Kidney (tissue), 13 donors: ENCODE measurements at regions not wholly inside any gene's neighbourhood (a gene's known extent, or its start where the extent isn't known, plus 50 kb on each side); places are given as distances from the start of the nearest gene placed in this dataset.

Experiments used
- DNase-seq, 5 donors: peaks; one replicate each; pipeline ENCODE4 v3.0.0-alpha.2; 2013 to 2020
- FAIRE-seq: peaks from 2 replicates; lab custom pipeline; 2012; peaks lifted over from hg19 to GRCh38; lab: Jason Lieb, UNC
- H3K27ac ChIP-seq, 2 donors: one replicate each; pipeline ENCODE4 v1.7.0; 2013; ENCODE audit warnings: low read depth in 2 of 2, low read length in 2 of 2, inconsistent platforms in 1 of 2
- H3K27me3 ChIP-seq: one replicate; pipeline ENCODE4 v1.7.1; 2013; ENCODE audit warnings: low read length, inconsistent platforms; ENCODE audit not compliant: control insufficient read depth, insufficient read depth
- H3K36me3 ChIP-seq, 3 donors: one replicate each; pipeline versions ENCODE4 v1.7.0 to v1.7.1; 2013; ENCODE audit warnings: low read length in 3 of 3, control low read depth in 1 of 3, inconsistent platforms in 1 of 3; ENCODE audit not compliant: insufficient read depth in 3 of 3, control insufficient read depth in 2 of 3
- H3K4me1 ChIP-seq, 3 donors: one replicate each; pipeline versions ENCODE4 v1.7.0 to v1.7.1; 2013; ENCODE audit warnings: low read length in 3 of 3, inconsistent platforms in 1 of 3, low read depth in 1 of 3; ENCODE audit not compliant: control insufficient read depth in 2 of 3, insufficient read depth in 2 of 3
- H3K4me3 ChIP-seq, 3 donors: one replicate each; pipeline versions ENCODE4 v1.7.0 to v1.8.1; 2013; ENCODE audit warnings: low read length in 3 of 3, control low read depth in 1 of 3, inconsistent platforms in 1 of 3
- H3K9ac ChIP-seq, 3 donors: one replicate each; pipeline versions ENCODE4 v1.7.0 to v1.7.1; 2013; ENCODE audit warnings: low read length in 3 of 3, control low read depth in 1 of 3, inconsistent platforms in 1 of 3
- H3K9me3 ChIP-seq, 3 donors: one replicate each; pipeline versions ENCODE4 v1.7.0 to v1.7.1; 2013; ENCODE audit warnings: low read length in 3 of 3, control low read depth in 1 of 3, inconsistent platforms in 1 of 3; ENCODE audit not compliant: control insufficient read depth in 2 of 3, insufficient read depth in 1 of 3
- intact Hi-C: fragments of 100-400 bp; cut with DNase I; formaldehyde crosslinking; loops from one replicate; pipeline ENCODE4 v1.11.1; 2022
- TF ChIP-seq, protein P1 (sequence below): IDR thresholded peaks from 3 replicates; pipeline ENCODE4 v1.5.1; 2012; ENCODE audit warnings: mild to moderate bottlenecking, moderate library complexity, borderline replicate concordance; ENCODE audit not compliant: insufficient read depth; ENCODE audit errors: extremely low read depth
- donor health status: control.
- donor health status: control.
- donor health status: control.
- donor health status: control.
- donor health status: control.
- donor health status: DM: yes; HTN: yes; CAD: no.
- donor health status: Normal renal cell carcinoma (clear cell type).

DNA sequence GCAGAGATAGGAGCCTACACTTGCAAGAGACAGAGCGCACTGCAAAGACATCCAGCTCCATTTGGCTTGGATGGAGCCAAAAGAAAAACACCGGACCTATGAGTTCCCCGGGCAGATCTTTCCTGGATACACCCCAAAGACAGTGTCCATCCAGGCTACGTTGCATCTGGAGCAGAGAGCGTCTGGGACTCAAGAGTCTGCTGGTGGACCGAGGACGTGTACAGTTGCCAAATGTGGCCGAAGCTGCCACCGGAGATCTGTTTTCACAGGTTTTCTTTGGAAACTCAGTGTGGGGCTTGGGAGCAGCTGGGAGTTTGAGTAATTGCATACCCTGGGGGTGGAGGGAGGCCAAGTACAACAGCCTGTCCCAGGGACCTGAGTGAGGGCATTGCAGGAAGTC is 192.3 kb upstream of the OSR1 start:
- Histone ChIP-seq H3K27me3 (no peaks in the 10 kb centered on the region), H3K4me1 (no peaks in the 10 kb centered on the region), H3K9ac (no peak overlapping the region), H3K9me3 (no peaks in the 10 kb centered on the region), H3K4me3 (no peak overlapping the region), H3K36me3 (no peaks in the 10 kb centered on the region), H3K27ac (no peak overlapping the region)
- FAIRE-seq (no peak), DNase-seq (no peak)
- intact Hi-C loops: no loop called here
- TF ChIP-seq, protein P1, sequence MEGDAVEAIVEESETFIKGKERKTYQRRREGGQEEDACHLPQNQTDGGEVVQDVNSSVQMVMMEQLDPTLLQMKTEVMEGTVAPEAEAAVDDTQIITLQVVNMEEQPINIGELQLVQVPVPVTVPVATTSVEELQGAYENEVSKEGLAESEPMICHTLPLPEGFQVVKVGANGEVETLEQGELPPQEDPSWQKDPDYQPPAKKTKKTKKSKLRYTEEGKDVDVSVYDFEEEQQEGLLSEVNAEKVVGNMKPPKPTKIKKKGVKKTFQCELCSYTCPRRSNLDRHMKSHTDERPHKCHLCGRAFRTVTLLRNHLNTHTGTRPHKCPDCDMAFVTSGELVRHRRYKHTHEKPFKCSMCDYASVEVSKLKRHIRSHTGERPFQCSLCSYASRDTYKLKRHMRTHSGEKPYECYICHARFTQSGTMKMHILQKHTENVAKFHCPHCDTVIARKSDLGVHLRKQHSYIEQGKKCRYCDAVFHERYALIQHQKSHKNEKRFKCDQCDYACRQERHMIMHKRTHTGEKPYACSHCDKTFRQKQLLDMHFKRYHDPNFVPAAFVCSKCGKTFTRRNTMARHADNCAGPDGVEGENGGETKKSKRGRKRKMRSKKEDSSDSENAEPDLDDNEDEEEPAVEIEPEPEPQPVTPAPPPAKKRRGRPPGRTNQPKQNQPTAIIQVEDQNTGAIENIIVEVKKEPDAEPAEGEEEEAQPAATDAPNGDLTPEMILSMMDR: no peak

DNA sequence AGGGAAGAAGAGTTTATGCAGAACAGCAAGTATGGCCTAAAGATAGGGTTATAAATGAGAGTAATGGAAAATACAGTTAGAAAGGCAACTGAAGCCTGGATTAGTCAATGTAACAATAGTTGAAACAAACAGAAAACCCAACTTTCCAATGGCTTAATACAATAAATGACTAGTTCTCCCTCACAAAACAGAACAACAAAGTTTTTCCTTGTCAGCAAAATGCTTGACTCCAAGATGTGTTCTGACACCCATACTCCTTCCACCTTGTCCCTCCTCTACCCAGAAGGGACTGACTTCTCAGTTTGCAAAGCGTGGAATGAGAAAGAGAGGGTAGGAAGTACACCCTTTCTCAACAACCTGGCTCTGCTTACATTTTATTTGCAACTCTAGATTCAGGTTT is 191.4 kb upstream of the OSR1 start:
- Histone ChIP-seq H3K9me3 (no peaks in the 10 kb centered on the region), H3K27ac (no peak overlapping the region), H3K4me3 (no peak overlapping the region), H3K36me3 (no peaks in the 10 kb centered on the region), H3K4me1 (no peaks in the 10 kb centered on the region), H3K27me3 (no peaks in the 10 kb centered on the region), H3K9ac (no peak overlapping the region)
- DNase-seq (no peak), FAIRE-seq (no peak)
- intact Hi-C loops: no loop called here
- TF ChIP-seq, protein P1: no peak

DNA sequence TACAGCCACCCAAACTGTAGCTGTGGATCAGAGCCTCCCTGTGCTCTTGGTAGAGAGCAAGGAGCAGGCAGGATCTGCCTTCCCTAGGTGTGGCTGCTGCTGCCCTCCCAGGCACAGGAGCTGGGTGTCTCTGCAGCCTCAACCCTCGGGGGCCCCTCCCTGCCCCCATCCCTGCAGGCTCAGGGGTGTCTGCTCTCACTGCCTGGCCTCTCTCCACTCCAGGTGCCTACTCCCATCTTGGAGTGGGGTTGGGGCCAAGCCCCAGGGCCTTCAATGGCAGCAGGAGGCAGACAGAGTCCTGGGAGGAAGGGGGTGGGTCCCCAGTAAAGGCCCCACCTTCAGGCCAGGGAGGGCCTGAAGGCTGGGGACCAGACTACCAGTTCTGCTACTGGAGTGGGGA is 189.7 kb upstream of the OSR1 start:
- TF ChIP-seq, protein P1: no peak
- no peak for DNase-seq

DNA sequence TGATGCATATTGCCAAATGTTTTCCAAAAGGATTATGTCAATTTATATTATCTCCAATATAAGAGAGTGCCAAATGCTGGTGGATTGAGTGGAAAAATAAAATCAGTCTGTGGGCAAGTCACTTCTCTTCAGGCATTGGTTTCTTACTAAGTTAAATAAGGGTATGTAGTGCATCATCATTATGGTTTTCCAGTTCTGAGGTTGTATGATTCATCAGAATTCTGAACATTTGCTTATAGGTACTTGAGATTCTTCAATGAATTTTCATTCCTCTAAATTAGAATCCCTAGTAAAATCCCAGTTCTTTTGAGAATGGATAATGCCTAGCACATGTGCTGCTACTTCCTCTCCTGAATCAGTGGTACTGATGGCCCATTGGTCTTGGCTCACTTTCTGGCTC is 188.9 kb upstream of the OSR1 start:
- Histone ChIP-seq H3K4me3 (no peak overlapping the region), H3K36me3 (no peaks in the 10 kb centered on the region), H3K9ac (no peak overlapping the region), H3K9me3 (no peaks in the 10 kb centered on the region), H3K4me1 (no peaks in the 10 kb centered on the region), H3K27ac (no peak overlapping the region), H3K27me3 (no peaks in the 10 kb centered on the region)
- intact Hi-C loops: no loop called here
- TF ChIP-seq, protein P1: no peak
- no peak for DNase-seq
- FAIRE-seq: no peak

More for the DNA sequence above, 189.7 kb upstream of the OSR1 start:
- Histone ChIP-seq H3K27me3 (no peaks in the 10 kb centered on the region), H3K9me3 (no peaks in the 10 kb centered on the region), H3K36me3 (no peaks in the 10 kb centered on the region), H3K9ac (no peak overlapping the region), H3K4me3 (no peak overlapping the region), H3K27ac (no peak overlapping the region), H3K4me1 (no peaks in the 10 kb centered on the region)
- intact Hi-C loops: no loop called here
- no peak for FAIRE-seq
